ENCODE measurements at regions not wholly inside any gene's neighbourhood (a gene's known extent, or its start where the extent isn't known, plus 50 kb on each side); places are given as distances from the start of the nearest gene placed in this dataset.

DNA sequence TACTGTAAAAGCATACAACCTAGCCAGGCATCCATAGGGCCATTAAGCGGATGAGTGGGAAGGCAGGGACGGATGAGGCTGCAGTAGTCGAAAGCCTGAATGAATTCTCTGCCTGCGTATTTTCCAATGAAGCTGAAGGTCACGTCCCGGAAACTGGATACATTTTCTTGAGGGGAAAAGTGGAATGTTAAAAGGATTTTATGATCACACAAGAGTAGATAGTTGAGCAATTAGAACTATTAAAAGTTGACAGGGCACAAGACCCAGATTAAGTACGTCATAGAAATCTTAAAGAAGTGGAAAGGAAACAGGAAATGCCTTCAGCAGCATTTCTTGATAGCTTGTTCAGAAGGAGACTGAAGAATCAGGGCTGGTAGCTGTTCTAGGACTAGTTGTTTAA is 98.3 kb upstream of the CXXC4 start:
- H3K36me3 ChIP-seq (ENCODE audit: low read depth) = no peaks in the 10 kb centered on the region
- DNase-seq (ENCODE audit: low spot score) (no peak), ATAC-seq (ENCODE audit: low read depth) (no peak)
- TF ChIP-seq, protein P1, sequence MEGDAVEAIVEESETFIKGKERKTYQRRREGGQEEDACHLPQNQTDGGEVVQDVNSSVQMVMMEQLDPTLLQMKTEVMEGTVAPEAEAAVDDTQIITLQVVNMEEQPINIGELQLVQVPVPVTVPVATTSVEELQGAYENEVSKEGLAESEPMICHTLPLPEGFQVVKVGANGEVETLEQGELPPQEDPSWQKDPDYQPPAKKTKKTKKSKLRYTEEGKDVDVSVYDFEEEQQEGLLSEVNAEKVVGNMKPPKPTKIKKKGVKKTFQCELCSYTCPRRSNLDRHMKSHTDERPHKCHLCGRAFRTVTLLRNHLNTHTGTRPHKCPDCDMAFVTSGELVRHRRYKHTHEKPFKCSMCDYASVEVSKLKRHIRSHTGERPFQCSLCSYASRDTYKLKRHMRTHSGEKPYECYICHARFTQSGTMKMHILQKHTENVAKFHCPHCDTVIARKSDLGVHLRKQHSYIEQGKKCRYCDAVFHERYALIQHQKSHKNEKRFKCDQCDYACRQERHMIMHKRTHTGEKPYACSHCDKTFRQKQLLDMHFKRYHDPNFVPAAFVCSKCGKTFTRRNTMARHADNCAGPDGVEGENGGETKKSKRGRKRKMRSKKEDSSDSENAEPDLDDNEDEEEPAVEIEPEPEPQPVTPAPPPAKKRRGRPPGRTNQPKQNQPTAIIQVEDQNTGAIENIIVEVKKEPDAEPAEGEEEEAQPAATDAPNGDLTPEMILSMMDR (IDR thresholded peaks at IDR 0.05; ENCODE audit: poor library complexity, severe bottlenecking) = no peak
- no peak overlapping the region for H3K27ac ChIP-seq (ENCODE audit: poor library complexity, severe bottlenecking)
- no peak overlapping the region for H3K4me3 ChIP-seq (ENCODE audit: severe bottlenecking)
- H3K27me3 ChIP-seq (ENCODE audit: insufficient read depth, poor library complexity, severe bottlenecking) = no peaks in the 10 kb centered on the region
- H3K9me3 ChIP-seq (ENCODE audit: severe bottlenecking) = no peaks in the 10 kb centered on the region
- no peaks in the 10 kb centered on the region for H3K4me1 ChIP-seq (ENCODE audit: insufficient read depth, poor library complexity, severe bottlenecking)

DNA sequence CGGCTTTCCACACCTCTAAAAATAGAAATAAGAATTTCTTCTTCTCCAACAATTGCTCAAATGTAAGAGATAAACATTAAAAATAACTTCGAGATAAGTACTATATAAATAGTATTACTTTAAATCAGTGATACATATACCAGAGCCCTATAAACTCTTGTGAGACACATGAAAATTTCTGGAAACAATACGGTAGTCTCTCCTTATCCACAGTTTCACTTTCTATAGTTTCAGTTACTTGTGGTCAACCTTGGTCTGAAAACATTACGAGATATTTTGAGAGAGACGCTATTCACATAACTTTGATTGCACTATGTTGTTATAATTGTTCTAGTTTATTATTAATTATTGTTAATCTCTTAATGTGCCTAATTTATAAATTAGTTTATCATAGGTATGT is 101.5 kb upstream of the CXXC4 start:
- TF ChIP-seq, protein P1 (IDR thresholded peaks at IDR 0.05; ENCODE audit: poor library complexity, severe bottlenecking) = no peak
- no peak overlapping the region for H3K27ac ChIP-seq (ENCODE audit: poor library complexity, severe bottlenecking)
- no peaks in the 10 kb centered on the region for H3K9me3 ChIP-seq (ENCODE audit: severe bottlenecking)
- H3K36me3 ChIP-seq (ENCODE audit: low read depth) = no peaks in the 10 kb centered on the region
- no peaks in the 10 kb centered on the region for H3K27me3 ChIP-seq (ENCODE audit: insufficient read depth, poor library complexity, severe bottlenecking)
- no peak for DNase-seq (ENCODE audit: low spot score)
- no peaks in the 10 kb centered on the region for H3K4me1 ChIP-seq (ENCODE audit: insufficient read depth, poor library complexity, severe bottlenecking)
- no peak for ATAC-seq (ENCODE audit: low read depth)
- no peak overlapping the region for H3K4me3 ChIP-seq (ENCODE audit: severe bottlenecking)

DNA sequence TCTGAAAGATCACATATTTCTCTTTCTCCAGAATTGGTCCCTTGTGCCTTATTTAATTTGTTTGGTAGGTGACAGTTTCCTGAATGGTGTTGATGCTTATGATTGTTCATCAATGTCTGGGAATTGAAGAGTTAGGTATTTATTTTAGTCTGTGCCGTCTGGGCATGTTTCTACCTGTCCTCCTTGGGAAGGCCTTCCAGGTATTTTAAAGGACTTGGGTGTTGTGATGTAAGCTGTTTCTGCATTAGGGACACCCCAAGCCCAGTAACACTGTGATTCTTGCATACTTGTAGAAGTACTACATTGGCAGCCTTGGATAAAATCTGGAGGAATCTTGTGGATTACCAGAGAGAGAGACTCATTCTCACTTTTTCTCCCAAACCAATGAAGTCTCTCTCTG is 120.8 kb upstream of the CXXC4 start:
- Histone ChIP-seq H3K27ac (ENCODE audit: poor library complexity, severe bottlenecking) (no peak overlapping the region), H3K27me3 (ENCODE audit: insufficient read depth, poor library complexity, severe bottlenecking) (no peaks in the 10 kb centered on the region), H3K36me3 (ENCODE audit: low read depth) (no peaks in the 10 kb centered on the region), H3K9me3 (ENCODE audit: severe bottlenecking) (no peaks in the 10 kb centered on the region), H3K4me1 (ENCODE audit: insufficient read depth, poor library complexity, severe bottlenecking) (no peaks in the 10 kb centered on the region), H3K4me3 (ENCODE audit: severe bottlenecking) (no peak overlapping the region)
- TF ChIP-seq, protein P1 (IDR thresholded peaks at IDR 0.05; ENCODE audit: poor library complexity, severe bottlenecking) = no peak
- DNase-seq (ENCODE audit: low spot score) (no peak), ATAC-seq (ENCODE audit: low read depth) (no peak)

DNA sequence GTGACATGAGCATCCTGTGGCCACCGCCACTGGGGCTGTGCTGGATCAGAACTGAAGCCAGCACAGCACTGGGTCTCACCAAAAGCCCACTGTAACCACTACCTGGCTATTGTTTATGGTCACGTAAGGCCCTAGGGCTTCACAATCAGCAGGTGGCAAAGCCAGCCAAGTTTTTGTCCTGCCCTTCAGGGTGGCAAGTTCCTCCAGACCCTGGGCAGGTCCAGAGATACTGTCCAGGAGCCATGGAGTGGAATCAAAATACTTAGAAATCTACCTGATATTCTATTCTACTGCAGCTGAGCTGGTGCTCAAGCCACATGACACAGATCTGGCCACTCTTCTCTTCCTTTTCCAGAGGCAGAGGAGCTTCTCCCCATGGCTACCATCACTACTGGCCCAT is 121.2 kb upstream of the CXXC4 start:
- Histone ChIP-seq H3K27me3 (ENCODE audit: insufficient read depth, poor library complexity, severe bottlenecking) (no peaks in the 10 kb centered on the region), H3K36me3 (ENCODE audit: low read depth) (no peaks in the 10 kb centered on the region), H3K4me1 (ENCODE audit: insufficient read depth, poor library complexity, severe bottlenecking) (no peaks in the 10 kb centered on the region), H3K27ac (ENCODE audit: poor library complexity, severe bottlenecking) (no peak overlapping the region), H3K9me3 (ENCODE audit: severe bottlenecking) (no peaks in the 10 kb centered on the region), H3K4me3 (ENCODE audit: severe bottlenecking) (no peak overlapping the region)
- DNase-seq (ENCODE audit: low spot score) (no peak), ATAC-seq (ENCODE audit: low read depth) (no peak)
- TF ChIP-seq, protein P1 (IDR thresholded peaks at IDR 0.05; ENCODE audit: poor library complexity, severe bottlenecking) = no peak

DNA sequence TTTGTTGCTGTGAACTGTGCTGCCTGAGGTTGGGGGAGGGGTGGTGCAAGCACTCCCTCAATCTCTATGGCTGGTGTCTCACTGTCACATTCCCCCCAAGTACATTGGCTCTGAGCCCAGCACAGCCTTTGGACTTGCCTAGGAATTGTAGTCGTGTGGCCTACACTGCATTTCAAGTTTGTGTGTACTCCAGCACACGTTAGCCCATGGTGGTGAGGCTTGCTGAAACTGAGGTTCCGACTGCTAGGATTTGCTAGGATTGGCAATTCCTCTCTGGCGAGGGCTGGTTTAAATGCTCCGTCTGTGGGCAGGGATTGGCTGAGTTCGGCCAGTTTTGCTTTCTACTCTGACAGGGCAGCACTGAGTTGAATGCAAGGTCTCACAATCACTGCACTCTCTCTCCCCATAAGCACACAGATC is 121.7 kb upstream of the CXXC4 start:
- ATAC-seq (ENCODE audit: low read depth) (no peak), DNase-seq (ENCODE audit: low spot score) (no peak)
- Histone ChIP-seq H3K36me3 (ENCODE audit: low read depth) (no peaks in the 10 kb centered on the region), H3K27me3 (ENCODE audit: insufficient read depth, poor library complexity, severe bottlenecking) (no peaks in the 10 kb centered on the region), H3K4me1 (ENCODE audit: insufficient read depth, poor library complexity, severe bottlenecking) (no peaks in the 10 kb centered on the region), H3K4me3 (ENCODE audit: severe bottlenecking) (no peak overlapping the region), H3K9me3 (ENCODE audit: severe bottlenecking) (no peaks in the 10 kb centered on the region), H3K27ac (ENCODE audit: poor library complexity, severe bottlenecking) (no peak overlapping the region)
- TF ChIP-seq, protein P1 (IDR thresholded peaks at IDR 0.05; ENCODE audit: poor library complexity, severe bottlenecking) = no peak
